HepG2 (cell line): ENCODE measurements at regions not wholly inside any gene's neighbourhood (a gene's known extent, or its start where the extent isn't known, plus 50 kb on each side); places are given as distances from the start of the nearest gene placed in this dataset.
A peak's percentile ranks its signal among the peaks of the same experiment; 100 is the strongest.

Source experiments
- ARID2 ChIP-seq: sonication (generic); formaldehyde crosslinking; IDR thresholded peaks from 2 replicates; pipeline ENCODE4 v1.8.1; 2022; ENCODE audit warnings: mild to moderate bottlenecking, missing genetic modification reagents, borderline replicate concordance
- GLI4 ChIP-seq: sonication (generic); formaldehyde crosslinking; IDR thresholded peaks from 2 replicates; pipeline ENCODE4 v1.5.1; 2020; ENCODE audit warnings: missing genetic modification reagents, mild to moderate bottlenecking, moderate library complexity, borderline replicate concordance
- HHEX ChIP-seq: IDR thresholded peaks from 2 replicates; pipeline ENCODE4 v1.6.1; 2016; ENCODE audit warnings: control low read depth
- HNRNPLL ChIP-seq: fragments of 200-400 bp; formaldehyde crosslinking; IDR thresholded peaks from 2 replicates; pipeline ENCODE4 v1.6.1; 2017; ENCODE audit warnings: mild to moderate bottlenecking, low read depth, low read length; ENCODE audit not compliant: poor library complexity, severe bottlenecking
- HOXD1 ChIP-seq: sonication (generic); formaldehyde crosslinking; IDR thresholded peaks from 2 replicates; pipeline ENCODE4 v1.5.0; 2020; ENCODE audit warnings: missing genetic modification reagents
- KAT2B ChIP-seq: fragments of 150-350 bp; IDR thresholded peaks from 2 replicates; pipeline ENCODE4 v1.6.1; 2014; ENCODE audit warnings: low read depth, low read length, borderline replicate concordance
- KDM6A ChIP-seq: IDR thresholded peaks from 2 replicates; pipeline ENCODE4 v1.6.1; 2016; ENCODE audit warnings: low read depth
- MBNL3 ChIP-seq: fragments of 250-450 bp; sonication (Bioruptor Pico); conservative IDR thresholded peaks from 2 replicates; pipeline ENCODE4 v1.8.0; 2022; ENCODE audit warnings: mild to moderate bottlenecking, inconsistent platforms
- NCOA1 ChIP-seq: sonication (generic); formaldehyde crosslinking; IDR thresholded peaks from 2 replicates; pipeline ENCODE4 v1.9.0; 2021; ENCODE audit warnings: missing genetic modification reagents
- NFRKB ChIP-seq: fragments of 450-650 bp; IDR thresholded peaks from 2 replicates; pipeline ENCODE4 v1.6.1; 2017
- NONO ChIP-seq, 2 experiments: fragments of 450-650 bp in 1 of 2; sonication (generic) in 1 of 2; formaldehyde crosslinking in 1 of 2; IDR thresholded peaks in 1 of 2; conservative IDR thresholded peaks in 1 of 2; 2 replicates each; pipeline versions ENCODE4 v1.6.1 to v1.8.0; 2017 to 2022; ENCODE audit warnings: mild to moderate bottlenecking in 1 of 2, missing genetic modification reagents in 1 of 2, moderate library complexity in 1 of 2
- NR3C1 ChIP-seq: sonication (generic); formaldehyde crosslinking; IDR thresholded peaks from 2 replicates; pipeline ENCODE4 v1.4.0; 2020; ENCODE audit warnings: missing genetic modification reagents
- ONECUT2 ChIP-seq: sonication (generic); formaldehyde crosslinking; IDR thresholded peaks from 2 replicates; pipeline ENCODE4 v1.4.0; 2020; ENCODE audit warnings: missing genetic modification reagents
- RBFOX2 ChIP-seq: fragments of 200-400 bp; formaldehyde crosslinking; IDR thresholded peaks from 2 replicates; pipeline ENCODE4 v1.6.1; 2017; ENCODE audit warnings: low read depth, mild to moderate bottlenecking, low read length
- REXO4 ChIP-seq: sonication (generic); formaldehyde crosslinking; IDR thresholded peaks from 2 replicates; pipeline ENCODE4 v1.8.0; 2022; ENCODE audit warnings: missing genetic modification reagents, mild to moderate bottlenecking, borderline replicate concordance
- SAP130 ChIP-seq: IDR thresholded peaks from 2 replicates; pipeline ENCODE4 v1.6.1; 2016; ENCODE audit warnings: low read depth
- SIN3B ChIP-seq: fragments of 150-350 bp; IDR thresholded peaks from 2 replicates; pipeline ENCODE4 v1.6.1; 2014; ENCODE audit warnings: low read length
- SMC3 ChIP-seq: IDR thresholded peaks from 2 replicates; pipeline ENCODE4 v1.6.1; 2011; ENCODE audit warnings: low read length, improper control_type of control experiment
- TOPORS ChIP-seq: sonication (generic); formaldehyde crosslinking; IDR thresholded peaks from 2 replicates; pipeline ENCODE4 v1.8.0; 2023; ENCODE audit warnings: mild to moderate bottlenecking, missing genetic modification reagents
- ZEB1 ChIP-seq: IDR thresholded peaks from 2 replicates; pipeline ENCODE4 v1.6.1; 2012; ENCODE audit warnings: mild to moderate bottlenecking, low read depth, inconsistent platforms; ENCODE audit not compliant: insufficient replicate concordance
- ZMYM2 ChIP-seq: sonication (generic); formaldehyde crosslinking; IDR thresholded peaks from 2 replicates; pipeline ENCODE4 v1.8.0; 2022; ENCODE audit warnings: mild to moderate bottlenecking, missing genetic modification reagents
- ZNF10 ChIP-seq: sonication (generic); formaldehyde crosslinking; IDR thresholded peaks from 2 replicates; pipeline ENCODE4 v1.4.0; 2020; ENCODE audit warnings: mild to moderate bottlenecking, low read depth, missing genetic modification reagents, borderline replicate concordance
- ZNF207 ChIP-seq: fragments of 450-650 bp; IDR thresholded peaks from 2 replicates; pipeline ENCODE4 v1.6.1; 2016; ENCODE audit warnings: antibody characterized with exemption, borderline replicate concordance
- ZNF44 ChIP-seq: sonication (generic); formaldehyde crosslinking; IDR thresholded peaks from 2 replicates; pipeline ENCODE4 v1.5.1; 2020; ENCODE audit warnings: mild to moderate bottlenecking, missing genetic modification reagents
- ZNF678 ChIP-seq: sonication (generic); formaldehyde crosslinking; IDR thresholded peaks from 2 replicates; pipeline ENCODE4 v1.4.0; 2020; ENCODE audit warnings: mild to moderate bottlenecking, missing genetic modification reagents
- ZNF782 ChIP-seq: sonication (generic); formaldehyde crosslinking; IDR thresholded peaks from 2 replicates; pipeline ENCODE4 v1.4.0; 2020; ENCODE audit warnings: missing genetic modification reagents, mild to moderate bottlenecking, borderline replicate concordance
- ZNF850 ChIP-seq: sonication (generic); formaldehyde crosslinking; conservative IDR thresholded peaks from 2 replicates; pipeline ENCODE4 v1.9.0; 2021; ENCODE audit warnings: mild to moderate bottlenecking, missing genetic modification reagents
- TF ChIP-seq, protein P1 (sequence below): sonication (generic); formaldehyde crosslinking; IDR thresholded peaks from 2 replicates; pipeline ENCODE4 v1.8.0; 2023; ENCODE audit warnings: mild to moderate bottlenecking, missing genetic modification reagents
- TF ChIP-seq, protein P2 (sequence below): IDR thresholded peaks from 2 replicates; pipeline ENCODE4 v1.6.1; 2016

DNA sequence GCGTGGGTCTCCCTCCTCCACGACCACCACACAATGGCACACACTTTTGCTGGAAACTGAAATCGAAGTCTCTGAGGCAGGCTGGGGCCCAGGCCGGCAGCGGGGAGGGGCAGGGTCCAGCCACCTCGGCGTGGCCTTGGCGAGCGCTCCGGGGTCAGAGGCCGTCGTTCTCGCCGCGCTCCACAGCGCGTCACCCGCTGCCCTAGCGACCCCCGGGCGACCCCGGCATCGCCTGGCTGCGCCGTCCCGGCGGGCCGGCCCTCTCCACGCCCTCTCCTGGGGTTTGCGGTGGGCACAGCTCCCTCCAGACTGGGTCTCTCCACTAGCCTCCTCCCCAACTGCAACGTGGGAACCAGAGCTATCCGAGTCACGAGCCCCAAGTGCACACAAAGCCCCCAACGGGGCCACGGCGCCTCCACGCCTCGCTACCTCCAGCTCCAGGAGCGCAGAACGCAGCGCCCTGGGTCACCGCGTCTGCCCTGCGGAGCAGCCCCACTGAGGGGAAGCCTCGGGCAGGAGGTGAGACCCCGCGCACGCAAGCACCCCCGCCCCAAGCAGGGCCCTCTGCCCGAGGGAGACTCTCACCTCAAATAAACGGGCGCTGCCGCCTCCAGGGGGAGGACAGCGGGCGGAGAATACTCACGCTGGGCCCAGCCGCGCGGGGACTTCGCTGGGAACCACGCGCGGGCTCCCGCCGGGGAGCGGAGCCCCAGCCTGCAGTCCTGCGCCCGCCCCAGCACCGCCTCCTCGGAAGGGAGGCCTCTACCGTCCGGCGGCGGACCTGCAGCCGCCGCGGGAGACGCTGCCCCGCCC is 134.0 kb upstream of the BARHL2 start (continued):
- TF ChIP-seq NFRKB (no peak), ZNF782 (CRISPR knock-in tag) (no peak), ZNF207 (no peak), HHEX (CRISPR knock-in tag) (no peak), NONO (IDR thresholded peaks at IDR 0.05) (no peak), NONO (CRISPR knock-in tag; conservative IDR thresholded peaks at IDR 0.05) (peak; percentile 10; the same call in 1 of the 2 replicates), NCOA1 (CRISPR knock-in tag) (peak; percentile 52; the same call in 1 of the 2 replicates), HNRNPLL (no peak), KDM6A (CRISPR knock-in tag) (no peak), SIN3B (no peak), ZNF10 (no peak), GLI4 (CRISPR knock-in tag) (peak; percentile 87; the same call in 1 of the 2 replicates), KAT2B (no peak), TOPORS (no peak), SAP130 (CRISPR knock-in tag) (peak; percentile 53), ONECUT2 (CRISPR knock-in tag) (no peak), MBNL3 (CRISPR knock-in tag) (no peak), REXO4 (no peak), HOXD1 (CRISPR knock-in tag) (no peak), ZNF678 (CRISPR knock-in tag) (no peak), NR3C1 (CRISPR knock-in tag) (no peak), ZNF44 (CRISPR knock-in tag) (no peak), RBFOX2 (peak; percentile 72), ARID2 (CRISPR knock-in tag) (no peak), ZNF850 (CRISPR knock-in tag) (no peak), ZMYM2 (CRISPR knock-in tag) (no peak), ZEB1 (no peak), SMC3 (no peak)
- TF ChIP-seq, protein P1, sequence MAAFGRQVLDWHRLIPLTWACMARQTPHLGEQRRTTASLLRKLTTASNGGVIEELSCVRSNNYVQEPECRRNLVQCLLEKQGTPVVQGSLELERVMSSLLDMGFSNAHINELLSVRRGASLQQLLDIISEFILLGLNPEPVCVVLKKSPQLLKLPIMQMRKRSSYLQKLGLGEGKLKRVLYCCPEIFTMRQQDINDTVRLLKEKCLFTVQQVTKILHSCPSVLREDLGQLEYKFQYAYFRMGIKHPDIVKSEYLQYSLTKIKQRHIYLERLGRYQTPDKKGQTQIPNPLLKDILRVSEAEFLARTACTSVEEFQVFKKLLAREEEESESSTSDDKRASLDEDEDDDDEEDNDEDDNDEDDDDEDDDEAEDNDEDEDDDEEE (CRISPR knock-in tag) = peak; percentile 28; the same call in 1 of the 2 replicates
- TF ChIP-seq, protein P2, sequence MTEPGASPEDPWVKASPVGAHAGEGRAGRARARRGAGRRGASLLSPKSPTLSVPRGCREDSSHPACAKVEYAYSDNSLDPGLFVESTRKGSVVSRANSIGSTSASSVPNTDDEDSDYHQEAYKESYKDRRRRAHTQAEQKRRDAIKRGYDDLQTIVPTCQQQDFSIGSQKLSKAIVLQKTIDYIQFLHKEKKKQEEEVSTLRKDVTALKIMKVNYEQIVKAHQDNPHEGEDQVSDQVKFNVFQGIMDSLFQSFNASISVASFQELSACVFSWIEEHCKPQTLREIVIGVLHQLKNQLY (CRISPR knock-in tag) = no peak
